ENCODE measurements at regions not wholly inside any gene's neighbourhood (a gene's known extent, or its start where the extent isn't known, plus 50 kb on each side); places are given as distances from the start of the nearest gene placed in this dataset.

GRCh38 chr6:156699017-156699421 is 78.2 kb upstream of the ARID1B start:
- H3K4me1 Mint-ChIP-seq (ENCODE audit: unreplicated experiment): peaks cover 10% of the 10 kb centered on the region
- no peak for DNase-seq (ENCODE audit: low spot score)

DNA sequence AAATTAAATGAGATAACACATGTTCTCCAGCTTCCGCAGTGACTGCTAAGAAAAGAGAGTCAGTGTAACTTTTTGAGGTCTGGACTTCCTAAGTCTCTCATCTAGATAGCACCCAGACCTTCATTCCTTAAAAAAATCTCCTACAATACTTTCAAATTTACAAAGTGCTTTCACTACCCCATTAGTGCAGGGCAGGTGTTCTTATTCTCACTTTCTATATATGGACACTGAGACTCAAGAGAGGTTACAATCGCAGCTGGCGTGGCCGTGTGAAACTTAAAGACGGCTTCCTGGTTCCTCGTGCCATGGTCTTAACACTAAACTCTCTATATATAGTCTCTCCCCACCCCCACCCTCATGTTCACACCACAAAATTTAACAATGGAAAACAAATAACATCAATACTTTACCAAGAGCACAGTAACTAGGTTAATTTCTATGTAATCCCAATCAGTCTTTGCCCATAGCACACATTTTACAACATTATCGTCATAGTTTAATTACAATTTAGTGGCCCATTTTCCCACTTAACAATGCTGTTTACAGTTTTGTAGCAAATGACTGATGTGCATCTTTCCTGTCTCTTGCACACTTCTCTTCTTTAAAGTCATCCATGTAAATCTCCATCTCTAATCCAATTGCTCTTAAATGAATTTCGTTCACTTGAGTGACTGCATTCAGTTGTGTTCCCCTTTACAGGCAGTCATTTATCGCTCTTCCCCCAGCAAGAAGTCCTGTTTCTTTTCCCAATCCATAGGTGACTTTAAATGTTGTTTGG is 78.8 kb upstream of the ARID1B start:
- no peaks in the 10 kb centered on the region for H3K36me3 Mint-ChIP-seq (ENCODE audit: low read depth, unreplicated experiment)
- no peak overlapping the region for H3K27ac Mint-ChIP-seq (ENCODE audit: unreplicated experiment)
- TF ChIP-seq, protein P1, sequence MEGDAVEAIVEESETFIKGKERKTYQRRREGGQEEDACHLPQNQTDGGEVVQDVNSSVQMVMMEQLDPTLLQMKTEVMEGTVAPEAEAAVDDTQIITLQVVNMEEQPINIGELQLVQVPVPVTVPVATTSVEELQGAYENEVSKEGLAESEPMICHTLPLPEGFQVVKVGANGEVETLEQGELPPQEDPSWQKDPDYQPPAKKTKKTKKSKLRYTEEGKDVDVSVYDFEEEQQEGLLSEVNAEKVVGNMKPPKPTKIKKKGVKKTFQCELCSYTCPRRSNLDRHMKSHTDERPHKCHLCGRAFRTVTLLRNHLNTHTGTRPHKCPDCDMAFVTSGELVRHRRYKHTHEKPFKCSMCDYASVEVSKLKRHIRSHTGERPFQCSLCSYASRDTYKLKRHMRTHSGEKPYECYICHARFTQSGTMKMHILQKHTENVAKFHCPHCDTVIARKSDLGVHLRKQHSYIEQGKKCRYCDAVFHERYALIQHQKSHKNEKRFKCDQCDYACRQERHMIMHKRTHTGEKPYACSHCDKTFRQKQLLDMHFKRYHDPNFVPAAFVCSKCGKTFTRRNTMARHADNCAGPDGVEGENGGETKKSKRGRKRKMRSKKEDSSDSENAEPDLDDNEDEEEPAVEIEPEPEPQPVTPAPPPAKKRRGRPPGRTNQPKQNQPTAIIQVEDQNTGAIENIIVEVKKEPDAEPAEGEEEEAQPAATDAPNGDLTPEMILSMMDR (IDR thresholded peaks at IDR 0.05; ENCODE audit: unreplicated experiment): no peak
- no peak overlapping the region for H3K4me3 Mint-ChIP-seq (ENCODE audit: unreplicated experiment)
- peaks cover 5% of the 10 kb centered on the region for H3K4me1 Mint-ChIP-seq (ENCODE audit: unreplicated experiment)
- DNase-seq (ENCODE audit: low spot score): no peak
- H3K9me3 Mint-ChIP-seq (ENCODE audit: unreplicated experiment): no peaks in the 10 kb centered on the region
- peaks cover 3% of the 10 kb centered on the region for H3K27me3 Mint-ChIP-seq (ENCODE audit: unreplicated experiment)

More at GRCh38 chr6:156699017-156699421, 78.2 kb upstream of the ARID1B start:
- TF ChIP-seq, protein P1 (IDR thresholded peaks at IDR 0.05; ENCODE audit: unreplicated experiment): no peak
- no peaks in the 10 kb centered on the region for H3K9me3 Mint-ChIP-seq (ENCODE audit: unreplicated experiment)
- peaks cover 3% of the 10 kb centered on the region for H3K27me3 Mint-ChIP-seq (ENCODE audit: unreplicated experiment)
- H3K4me3 Mint-ChIP-seq (ENCODE audit: unreplicated experiment): no peak overlapping the region
- no peaks in the 10 kb centered on the region for H3K36me3 Mint-ChIP-seq (ENCODE audit: low read depth, unreplicated experiment)
- H3K27ac Mint-ChIP-seq (ENCODE audit: unreplicated experiment): no peak overlapping the region

DNA sequence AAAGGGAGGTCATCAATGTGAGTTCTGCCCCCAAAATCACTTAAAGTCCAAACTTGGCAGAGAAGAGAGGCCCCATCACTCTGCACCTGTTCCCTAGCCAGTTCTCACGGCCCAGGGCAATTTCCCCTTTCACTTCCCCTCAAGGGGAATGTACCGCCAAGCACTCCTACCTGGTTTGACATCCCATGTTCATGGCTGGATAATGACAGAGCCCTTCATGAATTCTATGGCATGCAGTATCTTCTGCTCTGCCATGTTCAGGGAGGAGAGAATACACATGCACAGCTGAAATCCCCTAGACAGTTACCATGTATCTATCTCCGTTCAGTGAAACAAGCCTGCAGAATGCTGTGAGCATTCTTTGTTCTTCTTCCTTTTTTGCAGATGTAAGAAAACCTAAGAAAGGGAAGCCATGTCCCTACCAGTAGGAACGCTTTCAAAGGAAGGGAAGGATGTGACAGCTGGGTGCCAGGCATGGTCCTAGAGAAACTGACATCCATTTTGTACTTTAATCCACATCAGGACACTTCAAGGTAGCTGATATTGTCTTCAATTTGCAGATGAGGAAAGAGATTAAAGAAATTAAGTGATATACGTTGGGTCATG is 79.8 kb upstream of the ARID1B start:
- no peak for DNase-seq (ENCODE audit: low spot score)
- Mint-ChIP-seq H3K9me3 (ENCODE audit: unreplicated experiment) (no peaks in the 10 kb centered on the region), H3K4me1 (ENCODE audit: unreplicated experiment) (peaks cover 3% of the 10 kb centered on the region), H3K36me3 (ENCODE audit: low read depth, unreplicated experiment) (no peaks in the 10 kb centered on the region), H3K4me3 (ENCODE audit: unreplicated experiment) (no peak overlapping the region), H3K27ac (ENCODE audit: unreplicated experiment) (no peak overlapping the region), H3K27me3 (ENCODE audit: unreplicated experiment) (peaks cover 3% of the 10 kb centered on the region)
- TF ChIP-seq, protein P1 (IDR thresholded peaks at IDR 0.05; ENCODE audit: unreplicated experiment): no peak

DNA sequence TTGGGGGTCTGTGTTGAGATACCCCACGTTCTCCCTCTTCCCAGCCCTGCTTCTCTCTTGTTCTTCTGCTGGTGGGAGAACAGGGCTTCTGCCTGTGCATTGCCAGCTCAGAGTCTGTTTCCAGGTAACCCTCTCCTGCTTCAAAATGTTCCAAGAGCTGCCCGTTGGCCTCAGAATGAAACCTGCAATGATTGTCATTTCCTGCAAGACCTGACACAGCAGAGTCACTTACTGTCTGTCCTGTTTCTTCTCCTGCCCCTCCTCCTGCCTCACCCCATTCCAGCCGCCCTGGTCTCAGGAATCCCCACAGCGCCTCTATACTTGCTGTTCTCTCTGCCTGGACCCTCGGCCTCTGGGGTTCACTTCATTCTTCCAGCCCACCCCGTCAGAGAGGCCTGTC is 81.4 kb upstream of the ARID1B start:
- no peaks in the 10 kb centered on the region for H3K36me3 Mint-ChIP-seq (ENCODE audit: low read depth, unreplicated experiment)
- no peak overlapping the region for H3K27ac Mint-ChIP-seq (ENCODE audit: unreplicated experiment)
- H3K9me3 Mint-ChIP-seq (ENCODE audit: unreplicated experiment): no peaks in the 10 kb centered on the region
- H3K4me1 Mint-ChIP-seq (ENCODE audit: unreplicated experiment): peaks cover 3% of the 10 kb centered on the region
- H3K4me3 Mint-ChIP-seq (ENCODE audit: unreplicated experiment): no peak overlapping the region
- peaks cover 3% of the 10 kb centered on the region for H3K27me3 Mint-ChIP-seq (ENCODE audit: unreplicated experiment)
- TF ChIP-seq, protein P1 (IDR thresholded peaks at IDR 0.05; ENCODE audit: unreplicated experiment): no peak
- DNase-seq (ENCODE audit: low spot score): no peak

GRCh38 chr6:156694679-156695078 is 82.5 kb upstream of the ARID1B start:
- Mint-ChIP-seq H3K36me3 (ENCODE audit: low read depth, unreplicated experiment) (no peaks in the 10 kb centered on the region), H3K27ac (ENCODE audit: unreplicated experiment) (no peak overlapping the region), H3K9me3 (ENCODE audit: unreplicated experiment) (no peaks in the 10 kb centered on the region), H3K4me3 (ENCODE audit: unreplicated experiment) (no peak overlapping the region), H3K27me3 (ENCODE audit: unreplicated experiment) (peaks cover 3% of the 10 kb centered on the region), H3K4me1 (ENCODE audit: unreplicated experiment) (peaks cover 3% of the 10 kb centered on the region)
- no peak for DNase-seq (ENCODE audit: low spot score)
- TF ChIP-seq, protein P1 (IDR thresholded peaks at IDR 0.05; ENCODE audit: unreplicated experiment): no peak

Data from endothelial cell (in vitro differentiated cells).